HG02938 (cell line): ENCODE measurements at regions not wholly inside any gene's neighbourhood (a gene's known extent, or its start where the extent isn't known, plus 50 kb on each side); places are given as distances from the start of the nearest gene placed in this dataset.
"Not testable (repeated sequence)": the region's sequence is repeated elsewhere in the genome, so short reads cannot be mapped to it uniquely, and the experiment has no call there.

Experiments used
- ATAC-seq: cut with Tn5 transposase; IDR thresholded peaks from one replicate; pipeline ENCODE4 v1.9.1; 2021; ENCODE audit warnings: mild to moderate bottlenecking, moderate library complexity; ENCODE audit not compliant: unreplicated experiment

DNA sequence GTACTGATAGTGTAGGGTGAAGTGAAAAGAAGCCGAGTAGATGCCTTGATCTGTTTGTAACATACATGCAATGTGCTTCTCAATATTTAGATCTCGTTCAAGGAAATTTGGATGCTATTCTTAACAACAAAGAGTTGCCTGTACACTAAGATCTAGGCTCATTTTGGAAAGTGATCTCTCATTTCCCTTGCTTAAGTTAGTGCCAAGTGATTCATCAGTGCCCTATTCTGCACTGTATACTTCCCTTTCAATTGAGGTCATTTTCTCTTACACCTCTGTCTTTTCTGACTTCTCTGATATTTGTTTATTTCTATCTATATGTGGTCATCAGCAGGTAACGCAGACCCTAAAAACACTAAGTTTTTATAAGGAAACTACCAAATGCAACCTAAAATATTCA is 528.6 kb upstream of the PTPRD start:
- no peak for ATAC-seq

DNA sequence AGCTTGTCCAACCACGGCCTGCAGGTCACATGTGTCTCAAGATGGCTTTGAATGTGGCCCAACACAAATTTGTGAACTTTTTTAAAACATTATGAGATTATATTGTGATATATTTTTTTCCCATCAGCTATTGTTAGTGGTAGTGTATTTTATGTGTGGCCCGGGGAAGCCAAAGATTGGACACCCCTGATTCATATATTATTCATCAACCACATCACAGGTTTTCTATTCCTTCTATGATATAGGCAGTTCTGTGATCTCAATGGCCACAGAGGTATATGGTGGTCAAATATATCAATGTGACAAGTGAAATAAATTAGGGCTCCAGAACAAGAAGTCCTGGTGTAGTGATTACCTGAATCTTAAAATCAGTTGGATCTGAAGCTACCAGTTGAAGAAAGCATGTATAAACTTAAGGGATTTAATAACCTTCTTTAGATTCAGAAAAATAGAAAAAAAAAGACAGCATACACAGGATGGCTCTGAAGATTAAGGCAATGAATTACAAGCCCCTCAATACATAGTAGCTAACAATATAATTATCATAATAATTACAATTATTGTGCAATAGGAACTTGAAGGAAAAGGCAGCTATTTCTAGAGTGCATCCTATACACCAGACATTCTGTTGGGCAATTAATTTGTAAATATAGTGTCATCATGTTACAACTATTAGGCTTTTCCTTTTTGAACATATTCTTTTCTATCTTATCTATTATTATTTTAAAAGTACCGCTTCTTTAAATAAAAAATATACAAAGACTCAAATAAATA is 530.4 kb upstream of the PTPRD start:
- no peak for ATAC-seq

DNA sequence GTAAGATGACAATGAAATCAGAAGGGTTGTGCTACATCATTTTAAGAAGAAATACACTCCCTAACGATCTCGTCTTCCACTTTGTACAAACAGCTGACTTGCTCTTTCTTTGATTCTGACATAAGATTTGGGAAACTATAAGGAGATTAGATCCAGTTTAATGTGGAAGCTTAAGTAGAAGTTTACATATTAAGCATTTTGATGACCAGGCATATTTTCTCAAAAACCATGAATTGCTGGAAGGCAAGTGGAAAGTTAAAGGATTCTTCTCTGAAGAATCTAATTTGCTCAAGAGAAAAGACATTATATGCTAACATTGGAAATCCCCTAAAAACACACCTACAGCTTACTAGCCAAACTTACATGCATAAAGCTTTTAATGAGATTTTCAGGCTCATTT is 531.9 kb upstream of the PTPRD start:
- ATAC-seq, result no peak

DNA sequence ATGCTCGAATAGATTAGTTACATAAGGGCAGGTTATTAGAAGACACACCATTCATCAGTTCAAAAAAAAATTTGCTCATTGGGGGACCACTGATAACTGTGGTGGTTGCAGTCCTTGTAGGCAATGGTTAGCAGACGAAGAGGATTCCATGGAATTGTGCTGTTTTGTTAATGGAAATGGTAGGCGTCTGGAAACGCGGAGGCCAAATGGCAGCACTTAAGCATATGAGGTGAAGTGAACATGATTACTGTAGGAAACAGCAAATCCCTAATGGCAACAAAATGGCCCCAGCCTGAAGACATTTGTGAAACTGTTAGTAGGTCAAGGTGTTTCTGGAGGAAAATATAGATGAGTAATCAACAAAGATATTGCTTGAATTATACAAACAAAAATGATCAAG is 535.4 kb upstream of the PTPRD start:
- ATAC-seq, result no peak

DNA sequence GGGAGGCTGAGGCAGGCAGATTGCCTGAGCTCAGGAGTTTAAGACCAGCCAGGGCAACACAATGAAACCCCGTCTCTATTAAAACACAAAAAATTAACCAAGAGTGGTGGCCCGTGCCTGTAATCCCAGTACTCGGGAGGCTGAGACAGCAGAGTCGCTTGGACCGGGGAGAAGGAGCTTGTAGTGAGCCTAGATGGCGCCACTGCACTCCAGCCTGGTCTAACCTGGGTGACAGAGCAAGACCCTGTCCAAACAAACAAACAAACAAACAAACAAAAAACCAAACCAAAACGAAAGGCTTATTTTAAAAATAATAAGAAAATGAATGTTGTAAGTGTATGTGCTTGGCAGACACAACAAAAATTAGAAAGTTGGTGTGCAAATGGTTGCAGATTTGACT is 536.3 kb upstream of the PTPRD start:
- no peak for ATAC-seq

DNA sequence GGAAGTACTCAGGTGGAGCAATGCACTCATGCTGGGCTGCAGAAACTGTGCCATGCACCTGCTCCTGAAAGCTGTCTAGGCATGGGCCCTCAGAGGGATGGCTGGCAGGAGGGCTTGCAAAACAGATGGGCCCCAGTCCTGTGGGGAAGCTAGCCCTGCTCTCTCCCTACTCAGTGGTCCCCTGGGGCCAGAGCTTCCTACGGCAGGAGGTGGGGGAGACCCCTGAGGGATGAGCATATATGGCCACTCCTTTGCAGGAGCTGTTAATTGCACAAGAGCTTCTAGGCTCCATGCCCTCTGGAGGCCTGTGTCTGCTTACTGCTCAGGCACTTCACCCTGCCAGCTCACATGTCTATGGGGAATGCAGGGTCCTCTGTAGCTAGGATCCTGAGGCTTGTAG is 545.3 kb upstream of the PTPRD start:
- ATAC-seq, result no peak

DNA sequence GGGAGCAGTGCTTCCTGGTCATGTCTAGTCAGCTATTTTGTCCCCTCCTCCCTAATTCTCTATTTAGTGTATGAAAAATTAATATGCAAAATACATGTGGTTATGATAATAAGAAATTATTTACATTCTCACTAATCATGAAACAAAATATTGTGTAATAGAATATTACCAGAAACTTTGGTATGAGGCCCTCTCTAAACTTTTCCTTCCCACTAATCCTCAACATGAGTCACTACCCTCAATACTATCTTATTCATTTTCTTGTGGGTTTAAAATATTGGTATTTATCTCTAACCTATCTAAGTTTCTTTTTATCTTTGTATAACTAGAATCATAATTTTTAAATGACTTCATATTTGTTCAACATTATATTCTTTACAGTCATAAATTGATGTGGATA is 545.9 kb upstream of the PTPRD start:
- no peak for ATAC-seq

DNA sequence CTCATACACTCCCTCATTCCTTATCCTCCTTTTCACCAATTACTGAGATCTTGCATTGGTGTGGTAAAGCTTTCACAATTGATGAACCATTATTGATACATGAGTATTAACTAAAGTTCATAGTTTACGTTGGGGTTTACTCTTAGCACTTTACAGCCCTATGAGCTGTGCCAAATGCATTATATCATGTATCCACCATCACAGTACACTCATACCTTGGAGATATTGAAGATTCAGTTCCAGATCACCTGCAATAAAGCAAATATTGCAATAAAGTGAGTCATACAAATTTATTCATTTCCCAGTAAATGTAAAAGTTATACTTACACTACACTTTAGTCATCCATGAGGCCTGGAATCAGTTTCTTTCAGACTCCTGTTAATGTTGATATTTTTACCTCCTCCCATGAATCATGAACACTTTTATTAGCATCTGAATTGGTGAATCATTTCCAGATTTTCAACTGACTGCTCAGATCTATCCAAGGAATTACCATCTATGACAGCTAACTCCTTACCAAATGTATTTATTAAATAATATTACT is 546.6 kb upstream of the PTPRD start:
- ATAC-seq, result no peak

DNA sequence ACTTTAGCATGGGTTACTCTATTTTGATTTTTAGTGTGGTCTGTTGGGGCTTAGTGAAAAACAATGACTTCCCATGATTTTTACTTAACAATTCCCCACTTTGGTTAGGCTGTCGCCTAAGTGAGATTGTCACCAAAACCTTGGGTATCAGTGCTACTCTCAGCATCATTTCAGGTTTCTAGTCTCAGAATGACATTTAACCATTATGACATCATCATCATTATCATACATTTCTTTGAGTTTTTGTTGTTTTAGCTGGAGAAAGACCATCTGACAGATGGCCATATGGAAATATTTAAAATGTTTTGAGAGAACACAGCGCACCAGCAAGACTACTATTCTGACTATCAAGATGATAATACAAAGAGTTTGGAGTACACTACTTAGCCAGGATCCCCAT is 551.0 kb upstream of the PTPRD start:
- ATAC-seq, result no peak

DNA sequence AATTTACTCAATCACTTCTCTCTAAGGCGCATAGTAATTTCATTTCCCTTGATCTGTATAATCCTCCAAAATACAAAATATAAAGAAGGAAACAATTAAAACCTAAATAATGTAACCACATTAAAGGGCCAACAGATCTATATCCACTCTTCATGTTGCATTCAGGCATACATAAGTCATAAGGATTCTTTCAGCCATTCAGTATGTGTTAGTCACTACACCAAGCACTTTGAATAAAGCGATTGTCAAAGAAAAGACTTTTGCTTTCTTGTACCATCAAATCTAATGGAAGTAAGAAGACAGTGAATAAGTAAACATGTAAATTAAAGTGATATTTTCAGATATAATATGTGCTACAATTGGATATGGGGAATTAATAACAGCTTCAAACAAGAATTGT is 569.2 kb upstream of the PTPRD start:
- no peak for ATAC-seq

DNA sequence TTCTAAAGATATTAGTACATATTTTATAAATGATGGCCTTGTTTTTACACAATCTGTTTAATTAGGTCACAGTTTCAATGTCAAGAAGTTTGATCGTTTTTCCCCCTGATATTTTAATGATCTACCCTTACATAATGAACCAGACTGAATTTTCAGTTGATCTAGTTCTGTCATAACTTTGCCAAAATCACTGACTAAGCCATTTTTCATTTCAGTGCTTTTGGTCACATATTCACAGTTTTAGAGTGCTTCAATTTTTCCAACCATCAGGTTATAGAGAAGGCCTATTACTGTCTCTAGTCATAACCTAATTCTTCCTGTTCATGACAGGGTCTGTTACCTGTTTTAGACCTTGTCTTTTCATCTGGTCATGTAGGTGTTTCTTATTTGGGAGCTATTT is 577.9 kb upstream of the PTPRD start:
- ATAC-seq, result no peak

DNA sequence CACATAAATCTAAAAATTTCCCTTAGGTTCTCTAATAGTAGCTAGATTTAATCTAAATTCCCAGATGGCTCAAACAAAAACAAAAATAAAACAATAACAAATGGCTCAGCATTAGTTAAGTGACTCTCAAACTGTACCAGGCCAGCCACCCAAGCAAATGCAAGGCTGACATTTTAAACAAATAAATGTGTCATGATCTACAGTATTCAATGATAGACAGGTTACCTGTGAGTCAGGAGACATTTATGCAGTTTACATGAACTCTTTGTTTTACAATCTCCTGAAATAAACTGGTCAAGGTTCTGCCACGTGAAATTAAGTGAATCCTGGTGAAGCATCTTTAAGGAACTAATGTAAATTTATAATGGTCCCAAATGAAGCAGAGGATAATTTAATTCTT is 580.2 kb upstream of the PTPRD start:
- no peak for ATAC-seq

DNA sequence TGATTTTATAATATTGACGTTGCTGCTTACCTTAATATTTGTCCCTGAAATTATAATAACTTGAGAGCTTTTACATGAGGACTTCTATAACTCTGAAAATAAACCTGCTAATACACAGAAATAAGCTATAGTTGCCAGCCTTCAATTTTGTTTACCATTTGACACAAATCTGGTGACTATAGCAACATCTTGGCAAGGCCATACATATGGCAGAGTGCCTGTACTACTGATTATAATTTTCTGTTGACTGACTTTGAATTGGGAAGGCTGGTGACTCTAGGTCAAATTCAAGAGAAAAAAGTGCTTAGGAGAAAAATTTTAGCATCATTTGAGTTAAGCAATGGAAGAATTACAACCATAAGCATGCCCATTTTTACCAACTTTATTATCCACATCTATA is 581.4 kb upstream of the PTPRD start:
- ATAC-seq, result no peak

DNA sequence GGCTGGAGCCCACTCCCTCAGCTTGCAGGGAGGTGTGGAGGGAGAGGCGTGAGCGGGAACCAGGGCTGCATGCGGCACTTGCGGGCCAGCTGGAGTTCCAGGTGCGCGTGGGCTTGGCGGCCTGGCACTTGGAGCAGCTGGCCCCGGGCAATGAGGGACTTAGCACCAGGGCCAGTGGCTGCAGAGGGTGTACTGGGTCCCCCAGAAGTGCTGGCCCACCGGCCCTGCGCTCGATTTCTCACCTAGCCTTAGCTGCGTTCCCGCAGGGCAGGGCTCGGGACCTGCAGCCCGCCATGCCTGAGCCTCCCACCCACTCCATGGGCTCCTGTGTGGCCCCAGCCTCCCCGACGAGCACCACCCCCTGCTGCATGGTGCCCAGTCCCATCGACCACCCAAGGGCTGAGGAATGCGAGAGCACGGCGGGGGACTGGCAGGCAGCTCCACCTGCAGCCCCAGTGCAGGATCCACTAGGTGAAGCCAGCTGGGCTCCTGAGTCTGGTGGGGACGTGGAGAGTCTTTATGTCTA is 584.1 kb upstream of the PTPRD start:
- not testable (repeated sequence) for ATAC-seq

DNA sequence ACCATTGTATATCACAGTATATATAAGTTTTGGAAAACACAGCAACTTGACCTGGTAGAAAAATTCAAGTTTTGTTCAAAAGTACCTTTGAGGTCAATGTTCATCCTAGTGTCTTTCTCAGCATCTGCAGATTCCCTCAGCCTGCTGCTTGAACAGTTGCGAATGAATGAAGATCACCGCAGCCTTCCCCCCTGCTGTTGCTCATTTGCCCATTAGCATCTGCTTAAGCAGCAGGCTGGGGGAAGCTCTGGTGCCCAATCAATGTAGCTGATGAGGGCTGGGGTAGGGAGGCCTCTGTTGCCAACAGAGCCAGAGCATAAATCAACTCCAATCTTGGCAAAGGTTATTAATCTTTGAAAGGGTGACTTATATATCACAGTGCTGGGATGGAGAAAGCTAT is 586.5 kb upstream of the PTPRD start:
- no peak for ATAC-seq

DNA sequence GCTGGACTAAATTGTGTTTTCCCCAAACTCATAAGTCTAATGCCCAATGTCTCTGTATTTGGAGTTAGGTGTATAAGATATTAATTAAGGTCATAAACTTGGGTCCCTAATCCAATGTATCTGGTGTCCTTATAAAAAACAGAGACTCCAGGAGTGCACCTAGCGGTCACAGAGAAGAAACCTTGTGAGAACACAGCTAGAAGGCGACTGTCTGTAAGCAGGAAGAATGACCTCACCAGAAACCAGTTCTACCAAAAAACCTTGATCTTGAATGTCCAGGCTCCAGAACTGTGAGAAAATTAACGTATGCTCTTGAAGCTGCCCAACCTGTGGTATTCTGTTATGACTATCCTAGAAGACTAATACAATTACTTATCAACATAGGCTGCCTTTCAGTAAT is 591.7 kb upstream of the PTPRD start:
- ATAC-seq, result no peak

DNA sequence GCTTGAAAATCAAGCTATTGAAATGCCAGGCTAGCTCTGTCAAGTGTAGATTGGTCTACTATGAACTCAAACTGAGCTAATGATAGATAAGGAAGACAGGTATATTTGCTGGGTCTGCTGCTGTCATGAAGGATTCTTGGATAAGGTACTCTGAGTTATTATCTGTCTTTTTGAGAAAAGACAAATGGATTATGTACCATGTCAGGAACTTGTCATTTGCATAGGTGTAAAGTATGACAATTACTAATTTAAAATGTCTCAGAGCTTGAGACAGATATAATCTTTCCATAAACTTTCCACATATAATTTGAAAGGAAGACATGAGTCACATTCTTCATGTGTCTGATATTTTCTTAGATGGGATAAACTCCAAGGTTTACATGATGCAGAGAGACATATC is 594.1 kb upstream of the PTPRD start:
- ATAC-seq, result no peak

DNA sequence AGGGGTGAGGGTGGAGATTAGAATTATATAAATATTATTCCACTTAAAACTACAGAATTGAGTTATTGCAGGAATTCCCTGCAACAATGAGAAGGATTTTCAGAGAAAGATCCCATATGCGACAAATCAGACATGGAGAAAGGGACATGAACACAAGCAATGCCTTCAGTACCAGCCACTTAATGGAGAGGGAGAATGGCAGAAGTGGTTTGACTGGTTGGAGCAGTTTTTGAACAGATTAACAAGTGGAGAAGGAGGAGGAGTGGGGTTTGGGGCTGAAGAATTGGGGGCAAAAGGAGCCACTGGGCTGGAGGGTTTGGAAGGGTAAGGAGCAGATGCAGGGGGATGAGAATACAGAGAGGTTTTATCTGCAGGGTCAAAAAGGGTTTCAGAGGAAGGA is 620.9 kb upstream of the PTPRD start:
- no peak for ATAC-seq

DNA sequence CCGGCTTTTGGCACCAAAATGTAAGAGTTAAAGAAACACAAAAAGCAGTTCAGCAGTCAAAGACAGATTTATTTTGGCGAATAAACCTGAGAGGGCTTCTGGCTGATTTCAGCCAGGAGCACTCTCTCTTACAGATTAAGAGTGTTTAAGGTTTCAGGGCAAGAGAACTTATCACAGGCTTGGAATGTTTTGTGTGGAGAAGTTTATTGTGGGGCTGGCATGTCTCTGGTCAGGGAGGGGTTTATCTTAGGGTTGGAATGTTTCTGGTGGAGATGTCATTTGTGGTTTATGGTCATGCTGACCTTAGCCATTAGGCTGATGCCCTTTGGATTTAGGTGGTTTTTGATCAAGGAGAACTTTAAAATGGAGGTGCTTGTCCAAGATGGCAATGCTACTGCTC is 622.3 kb upstream of the PTPRD start:
- ATAC-seq, result no peak

DNA sequence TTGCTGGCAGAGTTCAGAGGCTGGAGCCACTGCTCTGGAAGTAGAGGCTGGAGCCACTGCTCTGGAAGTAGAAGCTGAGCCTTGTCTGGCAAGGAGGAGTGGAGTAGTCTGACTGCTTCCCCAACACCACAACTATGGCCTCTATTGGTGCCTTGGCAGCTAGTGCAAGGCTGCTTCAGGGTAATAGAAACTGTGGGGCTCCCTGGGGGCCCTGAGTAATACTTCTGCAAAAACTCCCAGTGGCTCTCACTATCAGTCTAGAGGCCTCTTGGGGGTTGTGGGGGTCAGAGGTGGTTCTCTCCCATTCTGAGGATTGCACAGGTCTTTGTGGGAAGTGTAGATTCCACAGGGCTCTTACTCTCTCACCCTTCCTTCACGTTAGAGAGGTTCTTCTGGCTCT is 629.0 kb upstream of the PTPRD start:
- ATAC-seq, result no peak

DNA sequence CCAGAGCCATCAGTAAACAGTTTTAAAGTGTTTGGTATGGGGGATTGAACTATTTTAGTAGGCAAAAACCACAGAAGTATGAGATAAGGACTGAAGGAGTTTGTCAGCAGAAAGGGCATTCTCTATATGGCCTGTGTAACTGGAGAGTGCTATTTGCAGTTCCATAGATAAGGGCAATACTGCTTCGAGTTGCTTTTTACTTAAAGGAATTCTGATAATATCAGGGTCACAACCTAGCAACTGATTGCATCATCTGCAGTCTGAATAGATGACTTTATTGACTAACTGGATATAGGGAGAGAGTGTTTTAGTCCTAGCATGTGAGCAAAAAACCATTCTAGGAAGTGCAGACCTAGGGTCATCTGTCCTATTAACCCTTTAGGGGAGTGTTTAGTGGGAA is 645.2 kb upstream of the PTPRD start:
- ATAC-seq, result no peak

DNA sequence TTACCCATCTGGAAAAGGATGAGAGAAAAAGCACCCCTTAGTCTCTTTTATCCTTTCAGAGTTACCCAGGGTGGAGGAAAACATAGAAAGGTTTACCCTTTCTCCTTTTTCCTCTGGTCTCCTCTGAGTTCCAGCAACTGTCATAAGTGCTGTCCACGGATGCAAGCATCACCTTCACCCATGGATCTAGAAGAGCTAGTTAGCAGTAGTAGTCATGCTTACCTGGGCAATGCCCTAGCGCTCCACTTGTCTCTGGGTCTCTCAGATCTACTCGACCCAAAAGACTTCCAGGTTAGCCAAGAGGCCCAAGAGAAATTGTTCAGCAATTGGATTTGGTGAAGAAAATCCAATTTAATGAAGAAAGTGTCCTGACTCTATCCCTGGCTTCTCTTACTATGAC is 656.2 kb upstream of the PTPRD start:
- no peak for ATAC-seq

DNA sequence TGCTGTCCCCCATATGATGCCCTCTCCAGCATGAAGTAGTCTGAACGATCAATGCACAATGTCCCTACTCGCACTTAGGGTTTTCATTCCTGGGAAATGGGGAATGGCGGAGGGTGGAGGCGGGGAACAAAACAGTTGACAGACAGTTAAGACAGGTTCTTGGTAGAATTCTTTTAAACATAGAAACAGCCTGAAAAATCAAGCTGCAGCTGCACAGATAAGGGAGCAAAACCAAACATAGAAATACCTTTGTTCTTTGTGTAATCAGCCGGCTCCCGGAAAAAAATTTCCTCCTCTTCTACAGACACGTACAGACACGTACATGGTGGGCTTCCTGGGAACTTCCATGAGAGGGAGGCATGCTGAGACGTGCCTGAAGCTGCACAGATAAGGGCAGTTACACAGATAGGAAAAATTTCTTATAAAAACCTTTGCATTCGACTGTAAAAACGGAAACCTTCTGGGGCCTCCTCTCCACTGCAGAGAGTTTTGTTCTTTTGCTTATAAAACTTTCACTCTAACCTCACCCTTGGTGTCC is 662.4 kb upstream of the PTPRD start:
- no peak for ATAC-seq
